NCI-H82 treated with DMSO at 0.1 percent for 48 hours (cell line): ENCODE measurements at regions not wholly inside any gene's neighbourhood (a gene's known extent, or its start where the extent isn't known, plus 50 kb on each side); places are given as distances from the start of the nearest gene placed in this dataset.
A peak's percentile ranks its signal among the peaks of the same experiment; 100 is the strongest.

Experiments
- DNase-seq: peaks from one replicate; lab custom pipeline; 2025; ENCODE audit not compliant: unreplicated experiment; lab: John Stamatoyannopoulos, UW

GRCh38 chr6:139551376-139551775 lies 176.9 kb upstream of the CITED2 start:
- no peak for DNase-seq

GRCh38 chr6:139550361-139550760 lies 175.9 kb upstream of the CITED2 start:
- DNase-seq = no peak

- DNase-seq = no peak
Observed at GRCh38 chr6:139549561-139550070, 175.2 kb upstream of the CITED2 start.

- no peak for DNase-seq
Observed at GRCh38 chr6:139547804-139548203, 173.4 kb upstream of the CITED2 start.

- DNase-seq = peak; percentile 28
Observed at GRCh38 chr6:139547122-139547776, 172.8 kb upstream of the CITED2 start.

- no peak for DNase-seq
Observed at GRCh38 chr6:139546106-139546472, 171.6 kb upstream of the CITED2 start.

GRCh38 chr6:139545206-139546105 lies 171.0 kb upstream of the CITED2 start:
- DNase-seq = no peak

GRCh38 chr6:139544701-139545057 lies 170.2 kb upstream of the CITED2 start:
- no peak for DNase-seq

GRCh38 chr6:139542351-139542750 lies 167.9 kb upstream of the CITED2 start:
- no peak for DNase-seq

- no peak for DNase-seq
Observed at GRCh38 chr6:139540894-139541293, 166.4 kb upstream of the CITED2 start.

- no peak for DNase-seq
Observed at GRCh38 chr6:139540276-139540675, 165.8 kb upstream of the CITED2 start.

- DNase-seq = no peak
Observed at GRCh38 chr6:139539852-139540251, 165.4 kb upstream of the CITED2 start.

- peak; percentile 19 for DNase-seq
Observed at GRCh38 chr6:139538366-139538765, 163.9 kb upstream of the CITED2 start.

- no peak for DNase-seq
Observed at GRCh38 chr6:139536751-139537617, 162.5 kb upstream of the CITED2 start.

- DNase-seq = no peak
Observed at GRCh38 chr6:139534472-139535115, 160.1 kb upstream of the CITED2 start.

GRCh38 chr6:139533573-139534471 lies 159.4 kb upstream of the CITED2 start:
- no peak for DNase-seq

GRCh38 chr6:139533171-139533570 lies 158.7 kb upstream of the CITED2 start:
- DNase-seq = no peak

GRCh38 chr6:139531148-139532115 lies 157.0 kb upstream of the CITED2 start:
- DNase-seq = no peak

GRCh38 chr6:139530561-139530960 lies 156.1 kb upstream of the CITED2 start:
- no peak for DNase-seq
